ENCODE measurements at regions not wholly inside any gene's neighbourhood (a gene's known extent, or its start where the extent isn't known, plus 50 kb on each side); places are given as distances from the start of the nearest gene placed in this dataset.
A peak's percentile ranks its signal among the peaks of the same experiment; 100 is the strongest.
"Not testable (repeated sequence)": the region's sequence is repeated elsewhere in the genome, so short reads cannot be mapped to it uniquely, and the experiment has no call there.

DNA sequence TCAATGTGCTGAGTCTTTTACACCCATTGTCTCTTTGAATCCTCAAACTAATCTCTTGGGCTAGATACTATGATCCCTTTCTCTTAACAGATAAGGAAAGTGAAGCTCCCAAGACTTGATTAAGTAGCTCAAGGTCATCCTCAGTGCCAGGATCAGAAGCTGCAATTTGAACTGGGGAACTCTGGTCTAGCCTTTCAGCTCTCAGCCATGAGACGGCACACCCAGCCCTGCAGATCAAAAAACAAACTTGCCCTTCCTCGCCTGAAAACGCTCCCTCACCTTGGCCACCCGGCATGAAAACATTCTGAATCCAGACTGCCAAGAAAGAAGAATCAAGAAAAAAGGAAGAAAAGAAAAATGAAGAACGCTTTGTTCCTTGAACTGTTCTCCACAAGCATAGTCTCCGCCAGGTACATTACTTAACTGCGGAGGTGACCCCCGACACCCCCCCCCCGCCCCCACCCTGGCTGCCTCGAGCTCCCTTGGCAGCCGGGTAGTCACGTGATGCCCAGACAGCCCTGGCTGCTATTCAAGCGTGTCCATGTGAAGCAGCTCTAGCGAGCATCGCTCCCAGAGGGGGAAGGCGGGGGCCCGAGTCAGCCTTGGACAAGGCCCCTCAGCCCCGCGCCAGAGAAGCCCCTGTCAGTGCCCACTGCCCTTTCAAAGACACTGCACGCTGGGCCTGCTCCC lies 451.2 kb downstream of the MIAT start:
- peak; percentile 38 for DNase-seq
- in situ Hi-C loops (cut with HindIII; ENCODE audit: low pct_ligation_motif_present, low pct_unique_long_range_greater_than_20kb, low sequenced_read_pairs), result no loop called here

DNA sequence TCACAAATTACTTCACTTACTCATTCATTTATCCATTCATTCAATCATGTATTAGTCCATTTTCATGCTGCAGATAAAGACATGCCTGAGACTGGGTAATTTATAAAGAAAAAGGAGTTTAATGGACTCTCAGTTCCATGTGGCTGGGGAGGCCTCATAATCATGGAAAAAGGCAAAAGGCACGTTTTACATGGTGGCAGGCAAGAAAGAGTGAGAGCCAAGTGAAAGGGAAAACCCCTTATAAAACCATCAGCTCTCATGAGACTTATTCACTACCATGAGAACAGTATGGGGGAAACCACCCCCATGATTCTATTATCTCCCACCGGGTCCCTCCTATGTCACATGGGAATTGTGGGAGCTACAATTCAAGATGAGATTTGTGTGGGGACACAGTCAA lies 452.0 kb downstream of the MIAT start:
- DNase-seq; in situ Hi-C loops (cut with HindIII; ENCODE audit: low pct_ligation_motif_present, low pct_unique_long_range_greater_than_20kb, low sequenced_read_pairs): not testable (repeated sequence)

DNA sequence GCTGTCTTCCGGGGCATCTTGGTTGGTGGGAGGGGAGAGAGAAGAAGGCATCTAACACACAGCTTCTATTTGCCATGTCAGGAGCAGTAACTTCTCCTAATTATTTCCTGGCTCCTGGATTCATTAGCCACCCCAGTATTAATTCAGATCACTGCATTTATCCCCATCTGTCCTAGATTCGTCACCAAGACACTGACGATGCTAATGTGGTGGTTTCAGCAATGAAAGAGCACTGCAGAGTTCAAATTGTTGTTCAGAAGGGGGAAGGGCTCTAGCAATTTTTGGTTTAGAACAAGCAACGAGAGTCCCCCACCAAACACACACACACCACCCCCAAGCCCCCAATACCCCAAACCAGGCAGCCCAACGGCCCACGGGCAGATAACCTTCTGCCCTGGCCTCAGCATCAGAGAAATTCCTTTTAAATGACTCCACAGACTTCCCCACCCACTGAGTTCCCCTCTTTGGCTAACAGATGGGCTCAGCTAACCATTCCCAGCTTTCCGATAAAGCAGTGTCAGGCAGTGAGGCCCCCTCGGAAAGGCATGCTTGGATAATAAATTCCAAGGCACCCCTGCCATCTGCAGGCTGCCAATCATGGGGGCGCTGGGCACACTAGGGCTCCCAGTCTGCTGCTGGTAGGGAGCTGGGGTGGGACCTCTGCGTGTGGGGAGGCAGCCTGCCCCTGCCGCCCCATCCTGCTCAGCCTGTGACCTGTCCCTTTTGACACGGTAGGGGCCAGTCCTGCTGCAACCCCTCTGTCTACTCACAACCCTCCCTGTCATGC lies 453.5 kb downstream of the MIAT start:
- peak; percentile 82 for DNase-seq
- in situ Hi-C loops (cut with HindIII; ENCODE audit: low pct_ligation_motif_present, low pct_unique_long_range_greater_than_20kb, low sequenced_read_pairs), result no loop called here

GRCh38 chr22:27111796-27112672 lies 454.6 kb downstream of the MIAT start:
- in situ Hi-C loops (cut with HindIII; ENCODE audit: low pct_ligation_motif_present, low pct_unique_long_range_greater_than_20kb, low sequenced_read_pairs), result no loop called here
- no peak for DNase-seq

- peak; percentile 82 for DNase-seq
These were observed 455.8 kb downstream of the MIAT start for GRCh38 chr22:27113211-27113635.

GRCh38 chr22:27113641-27114040 lies 456.3 kb downstream of the MIAT start:
- no peak for DNase-seq
- in situ Hi-C loops (cut with HindIII; ENCODE audit: low pct_ligation_motif_present, low pct_unique_long_range_greater_than_20kb, low sequenced_read_pairs), result no loop called here

More at GRCh38 chr22:27113211-27113635, 455.8 kb downstream of the MIAT start:
- in situ Hi-C loops (cut with HindIII; ENCODE audit: low pct_ligation_motif_present, low pct_unique_long_range_greater_than_20kb, low sequenced_read_pairs), result no loop called here

DNA sequence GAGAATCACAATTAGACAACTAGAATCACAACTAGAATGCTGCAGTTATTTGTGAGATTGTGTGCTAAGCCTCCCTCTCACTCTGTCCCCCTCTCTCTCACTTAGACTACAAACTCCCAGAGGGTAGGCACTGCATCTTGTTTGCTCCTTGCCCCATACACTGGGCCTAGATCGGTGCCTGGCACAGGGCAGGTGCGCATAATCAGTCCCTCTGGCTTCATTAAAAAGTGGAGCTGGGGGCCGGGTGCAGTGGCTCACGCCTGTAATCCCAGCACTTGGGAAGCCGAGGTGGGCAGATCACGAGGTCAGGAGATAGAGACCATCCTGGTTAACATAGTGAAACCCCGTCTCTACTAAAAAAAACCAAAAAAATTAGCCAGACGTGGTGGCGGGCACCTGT lies 456.8 kb downstream of the MIAT start:
- no peak for DNase-seq
- in situ Hi-C loops (cut with HindIII; ENCODE audit: low pct_ligation_motif_present, low pct_unique_long_range_greater_than_20kb, low sequenced_read_pairs), result no loop called here

DNA sequence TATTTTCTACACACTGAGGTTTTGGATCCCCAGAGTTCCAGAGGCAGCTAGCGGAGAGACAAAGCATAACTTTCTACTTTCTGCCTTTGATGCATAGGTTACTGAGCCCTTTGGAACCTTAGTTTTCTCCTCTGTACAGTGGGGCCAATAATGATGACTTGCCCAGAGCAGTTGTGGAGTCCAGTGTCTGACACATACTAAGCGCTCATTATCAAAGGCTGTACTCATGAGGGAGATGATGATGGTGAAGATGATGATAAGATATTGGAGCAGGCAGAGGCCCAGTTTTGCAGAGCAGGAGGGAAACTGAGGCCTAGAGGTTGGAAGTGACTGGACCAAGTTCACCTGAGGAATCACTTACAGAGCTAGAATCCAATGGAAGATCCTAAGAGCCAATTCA lies 458.0 kb downstream of the MIAT start:
- in situ Hi-C loops (cut with HindIII; ENCODE audit: low pct_ligation_motif_present, low pct_unique_long_range_greater_than_20kb, low sequenced_read_pairs), result no loop called here
- DNase-seq, result no peak

DNA sequence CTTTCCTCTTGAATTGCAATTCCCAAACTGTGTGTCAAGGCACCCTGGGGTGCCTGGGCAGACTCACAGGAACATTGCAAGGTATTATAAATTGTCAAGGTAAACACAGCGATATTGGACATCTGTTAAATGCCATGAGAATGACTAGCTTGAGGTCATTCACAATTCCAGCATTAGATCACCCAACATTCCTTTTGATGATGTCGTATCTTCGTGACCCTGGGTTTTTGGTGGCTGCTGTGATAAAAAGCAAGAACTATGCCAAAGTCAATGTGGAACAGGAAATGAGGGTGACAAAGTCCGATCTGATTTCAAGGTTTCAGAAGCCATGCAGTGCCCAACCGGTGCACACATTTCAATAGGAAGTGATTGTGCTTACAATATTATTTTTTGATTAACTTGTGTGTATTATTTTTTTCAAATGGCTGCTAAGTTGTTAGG lies 458.4 kb downstream of the MIAT start:
- peak; percentile 90 for DNase-seq

GRCh38 chr22:27116312-27117086 lies 459.1 kb downstream of the MIAT start:
- peak; percentile 28 for DNase-seq

More for the DNA sequence above, 458.4 kb downstream of the MIAT start:
- in situ Hi-C loops (cut with HindIII; ENCODE audit: low pct_ligation_motif_present, low pct_unique_long_range_greater_than_20kb, low sequenced_read_pairs), result no loop called here

DNA sequence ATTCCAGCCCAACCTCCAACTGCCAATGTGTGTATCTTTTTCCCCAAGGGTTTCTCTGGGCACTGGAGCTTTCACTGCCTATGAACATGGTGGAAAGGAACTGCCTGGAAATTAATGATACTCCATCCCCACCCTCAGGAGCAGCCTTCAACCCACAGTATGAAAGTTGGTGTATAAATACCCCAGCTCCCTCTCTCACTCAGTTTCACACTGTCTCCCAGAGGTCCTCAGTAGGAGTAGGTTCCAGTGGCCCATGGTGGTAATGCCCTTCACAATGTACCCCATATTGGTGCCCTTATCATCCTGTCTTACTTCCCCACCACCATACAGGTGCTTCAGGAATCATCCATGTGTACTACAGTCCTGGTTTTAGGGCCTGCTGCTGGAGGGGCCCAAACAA lies 462.6 kb downstream of the MIAT start:
- in situ Hi-C loops (cut with HindIII; ENCODE audit: low pct_ligation_motif_present, low pct_unique_long_range_greater_than_20kb, low sequenced_read_pairs), result no loop called here
- no peak for DNase-seq

More at GRCh38 chr22:27116312-27117086, 459.1 kb downstream of the MIAT start:
- in situ Hi-C loops (cut with HindIII; ENCODE audit: low pct_ligation_motif_present, low pct_unique_long_range_greater_than_20kb, low sequenced_read_pairs), result no loop called here

DNA sequence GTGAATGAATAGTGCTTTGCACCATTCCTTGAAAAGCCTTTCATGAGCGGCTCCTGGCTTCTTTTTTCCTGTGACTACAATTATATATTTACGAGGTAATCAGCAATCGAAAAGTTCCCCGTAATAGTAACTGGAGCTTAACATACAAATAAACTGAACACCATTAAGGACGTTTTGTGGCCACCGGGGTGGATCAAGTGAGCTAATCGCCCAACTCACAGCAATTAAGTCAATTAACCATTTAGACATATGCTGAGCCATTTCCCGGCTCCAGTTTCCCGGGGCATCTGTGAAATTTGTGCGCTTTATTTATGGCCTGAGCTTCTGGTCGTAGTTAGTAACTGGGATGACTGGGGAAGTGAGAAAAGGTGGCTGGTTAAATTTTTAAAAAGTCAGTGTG lies 465.2 kb downstream of the MIAT start:
- in situ Hi-C loops (cut with HindIII; ENCODE audit: low pct_ligation_motif_present, low pct_unique_long_range_greater_than_20kb, low sequenced_read_pairs), result no loop called here
- no peak for DNase-seq

- DNase-seq, result no peak
- in situ Hi-C loops (cut with HindIII; ENCODE audit: low pct_ligation_motif_present, low pct_unique_long_range_greater_than_20kb, low sequenced_read_pairs), result no loop called here
These were observed 466.5 kb downstream of the MIAT start for GRCh38 chr22:27123880-27124279.

DNA sequence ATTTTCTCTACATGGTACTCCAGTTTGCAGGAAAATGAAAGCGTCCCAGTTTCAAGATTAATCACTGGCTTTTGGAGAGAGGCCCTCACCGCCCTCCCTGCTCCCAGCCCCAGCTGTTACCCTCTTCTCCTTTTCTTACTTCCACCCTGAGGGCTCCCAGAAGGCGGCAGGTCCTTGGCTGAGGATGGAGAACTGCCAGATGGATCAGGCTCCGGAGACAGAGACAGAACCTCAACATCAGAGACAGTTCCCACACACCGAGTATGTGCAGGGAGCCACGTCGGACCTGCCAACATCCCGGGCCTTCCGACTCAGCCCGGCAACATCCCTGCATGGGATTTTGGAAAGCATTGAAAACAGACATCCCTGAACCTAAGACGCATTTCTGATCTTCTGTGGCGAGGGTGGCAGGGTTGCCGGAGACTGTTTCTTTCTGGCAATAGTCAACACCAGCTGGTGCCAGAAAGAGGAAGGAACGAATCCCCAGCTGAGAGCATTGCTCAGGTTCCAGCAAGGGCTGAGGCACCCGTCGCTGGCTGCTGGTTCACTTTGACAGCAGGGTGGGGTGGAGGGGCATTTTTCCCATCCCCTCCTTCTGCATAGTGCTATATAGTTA lies 467.1 kb downstream of the MIAT start:
- DNase-seq, result no peak

DNA sequence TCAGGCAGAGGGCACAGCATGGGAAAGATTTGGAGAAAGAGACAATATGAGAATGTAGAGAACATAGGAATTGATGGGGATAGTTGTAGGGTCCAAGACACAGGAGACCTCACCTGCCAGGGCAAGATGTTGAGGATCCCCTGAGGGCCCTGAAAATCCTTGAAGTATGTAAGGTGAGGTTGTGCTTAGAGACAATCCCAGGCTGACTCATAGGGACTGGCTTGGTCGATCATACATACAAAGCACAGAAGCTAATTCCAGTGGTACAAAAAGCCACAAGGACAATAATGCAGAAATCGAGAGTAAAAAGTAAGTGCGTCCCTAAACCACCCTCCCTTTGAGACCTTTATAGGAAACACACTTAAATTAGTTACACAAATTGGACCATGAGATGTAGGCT lies 468.2 kb downstream of the MIAT start:
- in situ Hi-C loops (cut with HindIII; ENCODE audit: low pct_ligation_motif_present, low pct_unique_long_range_greater_than_20kb, low sequenced_read_pairs), result no loop called here
- peak; percentile 35 for DNase-seq

More for the DNA sequence above, 467.1 kb downstream of the MIAT start:
- in situ Hi-C loops (cut with HindIII; ENCODE audit: low pct_ligation_motif_present, low pct_unique_long_range_greater_than_20kb, low sequenced_read_pairs), result no loop called here

GRCh38 chr22:27127911-27128310 lies 470.5 kb downstream of the MIAT start:
- in situ Hi-C loops (cut with HindIII; ENCODE audit: low pct_ligation_motif_present, low pct_unique_long_range_greater_than_20kb, low sequenced_read_pairs), result no loop called here
- no peak for DNase-seq

- DNase-seq, result no peak
- in situ Hi-C loops (cut with HindIII; ENCODE audit: low pct_ligation_motif_present, low pct_unique_long_range_greater_than_20kb, low sequenced_read_pairs), result no loop called here
These were observed 471.2 kb downstream of the MIAT start for GRCh38 chr22:27128461-27129085.

Measured in ACHN (cell line).